HG03432 (cell line): ENCODE measurements at regions not wholly inside any gene's neighbourhood (a gene's known extent, or its start where the extent isn't known, plus 50 kb on each side); places are given as distances from the start of the nearest gene placed in this dataset.
"Not testable (repeated sequence)": the region's sequence is repeated elsewhere in the genome, so short reads cannot be mapped to it uniquely, and the experiment has no call there.

Experiments used
- ATAC-seq: cut with Tn5 transposase; IDR thresholded peaks from one replicate; pipeline ENCODE4 v1.9.1; 2021; ENCODE audit warnings: mild to moderate bottlenecking, moderate library complexity; ENCODE audit not compliant: unreplicated experiment

- ATAC-seq = no peak
These were observed 448.7 kb upstream of the MYT1L start for GRCh38 chr2:2779727-2780126.

- ATAC-seq = no peak
These were observed 446.8 kb upstream of the MYT1L start for GRCh38 chr2:2777876-2778275.

GRCh38 chr2:2777213-2777612 lies 446.1 kb upstream of the MYT1L start:
- no peak for ATAC-seq

- ATAC-seq = no peak
These were observed 443.9 kb upstream of the MYT1L start for GRCh38 chr2:2775018-2775417.

- no peak for ATAC-seq
These were observed 442.6 kb upstream of the MYT1L start for GRCh38 chr2:2773692-2774091.

GRCh38 chr2:2773080-2773479 lies 442.0 kb upstream of the MYT1L start:
- not testable (repeated sequence) for ATAC-seq

- no peak for ATAC-seq
These were observed 440.8 kb upstream of the MYT1L start for GRCh38 chr2:2771721-2772411.

GRCh38 chr2:2769481-2770431 lies 438.7 kb upstream of the MYT1L start:
- no peak for ATAC-seq

- ATAC-seq = no peak
These were observed 437.4 kb upstream of the MYT1L start for GRCh38 chr2:2768476-2768875.

- ATAC-seq = no peak
These were observed 436.8 kb upstream of the MYT1L start for GRCh38 chr2:2767837-2768236.

- ATAC-seq = no peak
These were observed 434.9 kb upstream of the MYT1L start for GRCh38 chr2:2765839-2766495.

GRCh38 chr2:2765176-2765800 lies 434.2 kb upstream of the MYT1L start:
- no peak for ATAC-seq

- ATAC-seq = no peak
These were observed 433.7 kb upstream of the MYT1L start for GRCh38 chr2:2764739-2765138.

GRCh38 chr2:2764001-2764355 lies 432.9 kb upstream of the MYT1L start:
- ATAC-seq = no peak

- ATAC-seq = no peak
These were observed 432.4 kb upstream of the MYT1L start for GRCh38 chr2:2763351-2764000.

- no peak for ATAC-seq
These were observed 431.8 kb upstream of the MYT1L start for GRCh38 chr2:2762913-2763312.

GRCh38 chr2:2762166-2762908 lies 431.3 kb upstream of the MYT1L start:
- ATAC-seq = no peak

GRCh38 chr2:2758793-2759367 lies 427.8 kb upstream of the MYT1L start:
- no peak for ATAC-seq

GRCh38 chr2:2757764-2758163 lies 426.7 kb upstream of the MYT1L start:
- peak; percentile 72 for ATAC-seq

GRCh38 chr2:2756886-2757285 lies 425.8 kb upstream of the MYT1L start:
- no peak for ATAC-seq
